ENCODE measurements at regions not wholly inside any gene's neighbourhood (a gene's known extent, or its start where the extent isn't known, plus 50 kb on each side); places are given as distances from the start of the nearest gene placed in this dataset.

GRCh38 chr7:63112764-63113712 is 885.6 kb upstream of the ZNF722 start:
- peaks cover 15% of the 10 kb centered on the region for H3K9me3 ChIP-seq (ENCODE audit: low read depth, low read length, poor library complexity, severe bottlenecking)
- H3K36me3 ChIP-seq (ENCODE audit: insufficient read depth, low read length, poor library complexity, severe bottlenecking), result no peaks in the 10 kb centered on the region
- CTCF ChIA-PET, result no interaction called here
- H3K4me1 ChIP-seq (ENCODE audit: insufficient read depth, low read length, poor library complexity, severe bottlenecking), result no peaks in the 10 kb centered on the region
- no peaks in the 10 kb centered on the region for H3K27me3 ChIP-seq (replicated peaks; ENCODE audit: insufficient read depth, low read depth, low read length, poor library complexity)
- TF ChIP-seq EZH2 (IDR thresholded peaks at IDR 0.05; ENCODE audit: borderline replicate concordance, low read depth, low read length, poor library complexity, severe bottlenecking), result no peak
- intact Hi-C loops (cut with micrococcal nuclease; ENCODE audit: unreplicated experiment), result no loop called here
- H3K4me3 ChIP-seq (ENCODE audit: low read depth, low read length, poor library complexity, severe bottlenecking), result no peak overlapping the region
- POLR2A ChIA-PET (ENCODE audit: low non-redundant PET), result no interaction called here
- DNase-seq (ENCODE audit: low spot score), result no peak
- BruUV-seq (replicated peaks), result no TSS peak
- H3K27ac ChIP-seq (ENCODE audit: low read depth, low read length, poor library complexity, severe bottlenecking), result no peak overlapping the region

GRCh38 chr7:63113713-63114285 is 884.9 kb upstream of the ZNF722 start:
- Histone ChIP-seq H3K9me3 (ENCODE audit: low read depth, low read length, poor library complexity, severe bottlenecking) (peaks cover 20% of the 10 kb centered on the region), H3K27me3 (replicated peaks; ENCODE audit: insufficient read depth, low read depth, low read length, poor library complexity) (no peaks in the 10 kb centered on the region), H3K27ac (ENCODE audit: low read depth, low read length, poor library complexity, severe bottlenecking) (no peak overlapping the region), H3K36me3 (ENCODE audit: insufficient read depth, low read length, poor library complexity, severe bottlenecking) (no peaks in the 10 kb centered on the region), H3K4me3 (ENCODE audit: low read depth, low read length, poor library complexity, severe bottlenecking) (no peak overlapping the region), H3K4me1 (ENCODE audit: insufficient read depth, low read length, poor library complexity, severe bottlenecking) (no peaks in the 10 kb centered on the region)
- TF ChIP-seq CTCF (conservative IDR thresholded peaks at IDR 0.05; ENCODE audit: low read depth, low read length), result no peak
- no peak for TF ChIP-seq EZH2 (IDR thresholded peaks at IDR 0.05; ENCODE audit: borderline replicate concordance, low read depth, low read length, poor library complexity, severe bottlenecking)
- BruUV-seq (replicated peaks), result no TSS peak
- intact Hi-C loops (cut with micrococcal nuclease; ENCODE audit: unreplicated experiment), result no loop called here
- ChIA-PET CTCF (no interaction called here), POLR2A (ENCODE audit: low non-redundant PET) (no interaction called here)
- DNase-seq (ENCODE audit: low spot score), result no peak

- no peak overlapping the region for H3K4me3 ChIP-seq (ENCODE audit: low read depth, low read length, poor library complexity, severe bottlenecking)
- no peaks in the 10 kb centered on the region for H3K4me1 ChIP-seq (ENCODE audit: insufficient read depth, low read length, poor library complexity, severe bottlenecking)
- ChIA-PET POLR2A (ENCODE audit: low non-redundant PET) (no interaction called here), CTCF (no interaction called here)
- H3K36me3 ChIP-seq (ENCODE audit: insufficient read depth, low read length, poor library complexity, severe bottlenecking), result no peaks in the 10 kb centered on the region
- intact Hi-C loops (cut with micrococcal nuclease; ENCODE audit: unreplicated experiment), result no loop called here
- no peaks in the 10 kb centered on the region for H3K27me3 ChIP-seq (replicated peaks; ENCODE audit: insufficient read depth, low read depth, low read length, poor library complexity)
- peaks cover 20% of the 10 kb centered on the region for H3K9me3 ChIP-seq (ENCODE audit: low read depth, low read length, poor library complexity, severe bottlenecking)
- no TSS peak for BruUV-seq (replicated peaks)
- TF ChIP-seq EZH2 (IDR thresholded peaks at IDR 0.05; ENCODE audit: borderline replicate concordance, low read depth, low read length, poor library complexity, severe bottlenecking) (no peak), CTCF (conservative IDR thresholded peaks at IDR 0.05; ENCODE audit: low read depth, low read length) (no peak)
- no peak for DNase-seq (ENCODE audit: low spot score)
- H3K27ac ChIP-seq (ENCODE audit: low read depth, low read length, poor library complexity, severe bottlenecking), result no peak overlapping the region
These were observed 884.2 kb upstream of the ZNF722 start for GRCh38 chr7:63114371-63114985.

Data from A673 (cell line).